ENCODE measurements at regions not wholly inside any gene's neighbourhood (a gene's known extent, or its start where the extent isn't known, plus 50 kb on each side); places are given as distances from the start of the nearest gene placed in this dataset.

- in situ Hi-C loops (cut with HindIII; ENCODE audit: low sequenced_read_pairs) = no loop called here
- no peak for DNase-seq (ENCODE audit: low spot score)
Observed at GRCh38 chr4:14701896-14702295, 300.4 kb upstream of the CPEB2 start.

- in situ Hi-C loops (cut with HindIII; ENCODE audit: low sequenced_read_pairs) = no loop called here
- DNase-seq (ENCODE audit: low spot score) = no peak
Observed at GRCh38 chr4:14708574-14708973, 293.7 kb upstream of the CPEB2 start.

GRCh38 chr4:14711259-14711658, 291.0 kb upstream of the CPEB2 start:
- in situ Hi-C loops (cut with HindIII; ENCODE audit: low sequenced_read_pairs) = no loop called here
- no peak for DNase-seq (ENCODE audit: low spot score)

- in situ Hi-C loops (cut with HindIII; ENCODE audit: low sequenced_read_pairs) = no loop called here
- no peak for DNase-seq (ENCODE audit: low spot score)
Observed at GRCh38 chr4:14716691-14717090, 285.6 kb upstream of the CPEB2 start.

- DNase-seq (ENCODE audit: low spot score) = no peak
- in situ Hi-C loops (cut with HindIII; ENCODE audit: low sequenced_read_pairs) = no loop called here
Observed at GRCh38 chr4:14719053-14719452, 283.2 kb upstream of the CPEB2 start.

- in situ Hi-C loops (cut with HindIII; ENCODE audit: low sequenced_read_pairs) = no loop called here
- DNase-seq (ENCODE audit: low spot score) = no peak
Observed at GRCh38 chr4:14726441-14726840, 275.8 kb upstream of the CPEB2 start.

GRCh38 chr4:14726877-14727361, 275.4 kb upstream of the CPEB2 start:
- no peak for DNase-seq (ENCODE audit: low spot score)
- in situ Hi-C loops (cut with HindIII; ENCODE audit: low sequenced_read_pairs) = no loop called here

GRCh38 chr4:14729282-14730000, 272.8 kb upstream of the CPEB2 start:
- DNase-seq (ENCODE audit: low spot score) = no peak
- in situ Hi-C loops (cut with HindIII; ENCODE audit: low sequenced_read_pairs) = no loop called here

GRCh38 chr4:14742054-14742453, 260.2 kb upstream of the CPEB2 start:
- in situ Hi-C loops (cut with HindIII; ENCODE audit: low sequenced_read_pairs) = no loop called here
- DNase-seq (ENCODE audit: low spot score) = no peak

GRCh38 chr4:14743172-14743571, 259.1 kb upstream of the CPEB2 start:
- no peak for DNase-seq (ENCODE audit: low spot score)
- in situ Hi-C loops (cut with HindIII; ENCODE audit: low sequenced_read_pairs) = no loop called here

- in situ Hi-C loops (cut with HindIII; ENCODE audit: low sequenced_read_pairs) = no loop called here
- no peak for DNase-seq (ENCODE audit: low spot score)
Observed at GRCh38 chr4:14743601-14744000, 258.7 kb upstream of the CPEB2 start.

GRCh38 chr4:14744346-14744745, 257.9 kb upstream of the CPEB2 start:
- in situ Hi-C loops (cut with HindIII; ENCODE audit: low sequenced_read_pairs) = no loop called here
- no peak for DNase-seq (ENCODE audit: low spot score)

- in situ Hi-C loops (cut with HindIII; ENCODE audit: low sequenced_read_pairs) = no loop called here
- no peak for DNase-seq (ENCODE audit: low spot score)
Observed at GRCh38 chr4:14749910-14750309, 252.4 kb upstream of the CPEB2 start.

GRCh38 chr4:14752341-14753046, 249.8 kb upstream of the CPEB2 start:
- DNase-seq (ENCODE audit: low spot score) = no peak
- in situ Hi-C loops (cut with HindIII; ENCODE audit: low sequenced_read_pairs) = no loop called here

GRCh38 chr4:14767142-14767541, 235.1 kb upstream of the CPEB2 start:
- in situ Hi-C loops (cut with HindIII; ENCODE audit: low sequenced_read_pairs) = no loop called here
- DNase-seq (ENCODE audit: low spot score) = no peak

- in situ Hi-C loops (cut with HindIII; ENCODE audit: low sequenced_read_pairs) = no loop called here
Observed at GRCh38 chr4:14768449-14768848, 233.8 kb upstream of the CPEB2 start.

GRCh38 chr4:14769993-14770392, 232.3 kb upstream of the CPEB2 start:
- DNase-seq (ENCODE audit: low spot score) = no peak
- in situ Hi-C loops (cut with HindIII; ENCODE audit: low sequenced_read_pairs) = no loop called here

More at GRCh38 chr4:14768449-14768848, 233.8 kb upstream of the CPEB2 start:
- no peak for DNase-seq (ENCODE audit: low spot score)

- in situ Hi-C loops (cut with HindIII; ENCODE audit: low sequenced_read_pairs) = no loop called here
- no peak for DNase-seq (ENCODE audit: low spot score)
Observed at GRCh38 chr4:14771094-14771493, 231.2 kb upstream of the CPEB2 start.

GRCh38 chr4:14771504-14772175, 230.6 kb upstream of the CPEB2 start:
- in situ Hi-C loops (cut with HindIII; ENCODE audit: low sequenced_read_pairs) = no loop called here
- DNase-seq (ENCODE audit: low spot score) = no peak

GRCh38 chr4:14772388-14772787, 229.9 kb upstream of the CPEB2 start:
- DNase-seq (ENCODE audit: low spot score) = no peak
- in situ Hi-C loops (cut with HindIII; ENCODE audit: low sequenced_read_pairs) = no loop called here
